NCI-H1092 (cell line): ENCODE measurements at regions not wholly inside any gene's neighbourhood (a gene's known extent, or its start where the extent isn't known, plus 50 kb on each side); places are given as distances from the start of the nearest gene placed in this dataset.

Experiments
- DNase-seq: peaks from one replicate; lab custom pipeline; 2025; lab: John Stamatoyannopoulos, UW

DNA sequence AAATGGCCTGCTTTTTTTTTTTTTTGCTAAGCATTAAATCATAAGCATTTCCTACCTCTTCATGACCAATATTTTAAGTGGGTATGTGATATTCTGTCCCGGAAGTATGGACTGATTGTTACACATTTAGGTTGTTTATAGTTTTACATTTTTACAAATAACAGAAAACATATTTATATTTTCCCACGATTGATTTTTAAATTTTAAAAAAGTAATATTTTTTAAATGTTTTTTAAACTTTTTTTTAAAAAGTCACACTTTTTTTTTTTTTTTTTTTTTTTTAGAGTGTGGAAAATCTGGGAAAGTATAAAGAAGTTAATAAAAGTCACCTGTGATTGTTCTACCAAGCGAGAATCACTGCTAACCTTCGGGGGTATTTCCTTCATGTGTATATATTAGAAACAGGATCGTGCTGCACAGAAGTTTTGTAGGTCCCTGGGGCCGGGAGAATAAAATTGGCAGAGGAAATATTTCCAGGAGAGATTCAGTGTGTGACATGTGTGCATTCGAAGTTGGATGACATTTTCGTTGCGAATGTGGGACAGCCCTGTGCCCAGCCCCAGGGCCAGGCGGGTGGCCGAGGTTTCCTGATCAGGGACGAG lies 173.1 kb downstream of the CDC5L start:
- no peak for DNase-seq

DNA sequence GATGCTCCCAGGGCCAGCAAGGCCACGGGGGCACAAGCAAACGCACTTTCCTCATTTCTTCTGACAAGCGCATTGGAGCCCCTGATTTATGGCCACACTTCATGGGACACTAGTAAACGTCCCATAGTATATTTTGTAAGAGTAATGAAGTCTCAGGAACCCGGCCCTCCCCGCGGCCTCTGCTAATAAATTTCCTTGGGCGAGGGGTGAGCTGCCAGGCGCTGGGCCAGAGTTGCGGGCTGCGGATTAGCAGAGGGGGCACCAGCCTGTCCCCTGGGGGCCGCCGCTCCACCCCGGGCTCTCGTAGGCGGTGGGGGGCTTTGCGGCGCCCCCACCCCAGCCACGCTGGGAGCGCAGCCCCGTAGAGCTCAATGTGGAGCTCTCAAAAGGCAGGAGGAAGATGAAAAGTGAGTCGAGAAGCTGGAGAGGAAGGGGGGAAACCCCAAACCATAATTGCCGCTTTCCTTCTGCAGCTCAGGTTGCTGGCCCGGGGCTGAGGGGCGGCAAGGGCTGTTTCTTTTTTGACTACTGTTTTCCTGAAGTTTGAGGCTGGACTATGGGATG lies 173.6 kb downstream of the CDC5L start:
- no peak for DNase-seq

- DNase-seq = no peak
Measured at GRCh38 chr6:44561832-44562665, 174.5 kb downstream of the CDC5L start.

- no peak for DNase-seq
Measured at GRCh38 chr6:44563397-44563796, 175.9 kb downstream of the CDC5L start.

DNA sequence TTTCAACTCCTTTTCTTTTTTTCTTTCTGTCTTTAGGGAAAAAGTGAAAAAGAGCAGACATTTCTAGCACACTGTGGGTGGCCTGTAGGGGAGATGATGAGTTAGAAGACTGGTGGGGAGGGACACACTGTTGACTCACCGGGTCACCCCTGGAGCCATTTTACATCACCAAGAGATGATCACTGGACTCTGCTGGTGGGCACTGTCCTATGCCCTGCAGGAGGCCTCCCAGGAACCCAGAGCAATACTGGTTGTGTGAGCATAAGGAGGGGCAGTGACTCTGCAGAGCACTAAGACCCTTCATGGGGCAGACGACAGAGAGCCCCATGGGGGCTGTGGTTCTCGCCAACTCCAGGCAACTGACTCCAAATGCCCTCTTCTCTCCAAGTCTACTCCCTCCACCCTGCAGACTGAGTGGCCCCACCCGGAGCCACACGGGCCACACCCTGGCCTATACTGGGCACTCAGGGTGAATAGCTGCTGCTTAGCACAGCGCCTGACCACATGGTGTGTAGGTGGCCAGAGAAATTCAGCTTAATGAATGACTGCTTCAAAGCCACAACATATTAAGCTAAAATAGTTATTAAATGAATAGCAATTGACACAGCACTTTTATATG lies 177.5 kb downstream of the CDC5L start:
- no peak for DNase-seq

DNA sequence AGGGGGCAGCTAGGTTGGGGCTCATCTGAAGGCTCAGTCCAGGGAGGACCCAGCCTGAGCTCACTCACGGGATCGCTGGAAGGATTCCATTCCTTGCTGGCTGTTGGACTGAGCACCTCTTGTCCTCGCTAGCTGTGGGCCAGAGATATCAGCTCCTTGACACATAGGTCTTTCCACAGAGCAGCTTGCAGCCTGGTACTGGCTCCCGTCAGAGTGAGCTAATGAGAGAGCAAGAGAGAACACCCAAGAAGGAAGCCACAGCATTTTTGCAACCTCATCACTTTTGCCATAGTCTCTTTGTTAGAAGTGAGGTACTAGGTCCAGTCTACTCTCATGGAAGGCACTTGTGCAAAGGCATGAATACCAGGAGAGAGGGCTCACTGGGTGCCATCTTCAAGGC lies 179.9 kb downstream of the CDC5L start:
- no peak for DNase-seq

- no peak for DNase-seq
Measured at GRCh38 chr6:44569131-44569530, 181.6 kb downstream of the CDC5L start.

GRCh38 chr6:44569931-44570385 lies 182.5 kb downstream of the CDC5L start:
- DNase-seq = no peak

GRCh38 chr6:44571510-44571909 lies 184.0 kb downstream of the CDC5L start:
- DNase-seq = no peak

DNA sequence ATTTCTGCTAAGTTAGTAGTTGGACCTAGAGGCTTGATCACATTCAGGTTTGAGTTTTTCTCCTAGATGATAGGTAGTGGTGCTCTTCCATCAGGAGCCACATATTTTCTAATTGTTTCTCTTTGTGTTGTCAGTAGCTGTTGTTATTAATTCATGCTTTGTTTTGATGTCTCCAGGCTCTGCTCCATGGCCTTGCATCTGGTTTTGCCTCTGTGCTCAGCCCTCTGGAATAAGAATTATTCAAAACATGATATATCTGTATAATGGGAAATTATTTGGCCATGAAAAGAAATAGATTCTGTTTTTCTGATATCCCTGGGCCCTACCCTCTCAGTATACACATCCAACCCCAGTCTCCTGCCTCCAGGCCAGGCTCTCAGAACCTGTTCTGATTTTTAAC lies 184.8 kb downstream of the CDC5L start:
- no peak for DNase-seq

DNA sequence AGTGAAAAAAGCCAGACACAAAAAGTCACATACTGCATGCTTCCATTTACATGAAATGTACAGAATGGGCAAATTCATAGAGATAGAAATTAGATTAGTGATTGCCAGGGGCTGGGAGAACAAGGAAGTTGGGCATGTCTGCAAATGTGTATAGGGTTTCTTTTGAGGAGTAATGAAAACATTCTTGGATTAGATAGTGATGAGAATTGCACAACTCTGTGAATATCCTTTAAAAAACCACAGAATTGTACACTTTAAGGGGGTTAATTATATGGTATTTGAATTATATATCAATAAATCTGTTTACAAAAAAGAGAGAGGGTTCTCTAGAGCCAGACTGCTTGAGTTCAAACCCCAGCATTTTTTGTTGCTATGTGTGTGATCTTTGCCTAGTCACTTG lies 188.1 kb downstream of the CDC5L start:
- DNase-seq = no peak

GRCh38 chr6:44576132-44576631 lies 188.7 kb downstream of the CDC5L start:
- no peak for DNase-seq

DNA sequence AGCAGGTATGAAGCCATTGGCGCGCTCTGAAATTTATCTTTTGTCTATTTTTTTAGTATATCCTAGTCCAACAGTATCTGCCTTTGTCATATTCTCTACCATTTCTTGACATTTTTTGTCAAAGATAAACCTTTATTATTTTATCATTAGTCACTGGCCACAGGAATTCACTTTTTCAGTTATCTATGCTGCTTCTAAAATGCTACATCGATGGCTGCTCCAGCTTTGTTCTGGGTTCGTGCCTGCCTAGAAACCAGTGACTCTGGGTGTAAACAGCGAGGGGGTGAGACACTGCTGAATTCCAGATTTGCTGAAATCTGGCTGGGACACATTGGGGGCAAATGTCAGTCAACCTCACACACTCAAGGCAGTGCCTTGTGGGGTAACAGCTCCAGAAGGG lies 193.4 kb downstream of the CDC5L start:
- DNase-seq = no peak

DNA sequence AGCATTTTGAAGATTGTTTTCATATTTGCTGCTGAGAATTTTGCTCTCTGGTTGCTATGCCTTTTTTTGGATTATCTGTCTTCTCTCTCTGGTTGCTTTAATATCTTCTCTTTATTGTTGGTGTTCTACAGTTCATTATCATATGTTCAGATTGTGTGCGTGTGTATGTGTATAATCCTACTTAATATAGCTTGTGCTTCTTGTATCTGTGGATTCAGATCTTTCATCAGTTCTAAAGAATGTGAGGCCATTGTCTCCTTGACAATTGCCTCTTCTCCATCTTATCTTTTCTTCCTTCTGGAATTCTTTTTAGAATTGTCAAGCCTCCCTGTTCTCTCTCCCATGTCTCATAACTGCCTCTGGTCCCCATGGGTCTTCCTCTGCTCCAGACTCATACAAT lies 195.4 kb downstream of the CDC5L start:
- DNase-seq = no peak

- DNase-seq = no peak
Measured at GRCh38 chr6:44590471-44590870, 203.0 kb downstream of the CDC5L start.

- peak; percentile 14 for DNase-seq
Measured at GRCh38 chr6:44593539-44593944, 206.0 kb downstream of the CDC5L start.

GRCh38 chr6:44594481-44594880 lies 207.0 kb downstream of the CDC5L start:
- no peak for DNase-seq

DNA sequence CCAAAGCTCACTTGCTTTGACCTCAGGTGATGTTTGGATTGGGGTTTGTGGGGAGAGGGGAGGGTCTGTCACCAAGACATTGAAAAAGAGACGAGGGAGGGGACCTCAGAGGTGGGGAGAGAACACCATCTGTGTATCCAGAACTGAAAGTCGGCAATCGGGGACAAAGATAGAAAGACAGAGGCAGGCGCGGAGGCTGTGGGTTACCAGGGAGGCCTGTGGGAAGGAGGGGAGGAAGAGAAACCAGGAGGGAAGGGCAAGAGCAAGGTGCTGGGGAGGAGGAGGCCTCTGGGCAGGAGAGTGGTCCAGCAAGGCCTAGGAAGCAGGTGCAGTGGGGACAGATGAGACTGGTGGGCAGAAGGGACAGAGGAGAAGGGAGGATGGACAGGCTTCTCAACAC lies 211.2 kb downstream of the CDC5L start:
- DNase-seq = no peak

DNA sequence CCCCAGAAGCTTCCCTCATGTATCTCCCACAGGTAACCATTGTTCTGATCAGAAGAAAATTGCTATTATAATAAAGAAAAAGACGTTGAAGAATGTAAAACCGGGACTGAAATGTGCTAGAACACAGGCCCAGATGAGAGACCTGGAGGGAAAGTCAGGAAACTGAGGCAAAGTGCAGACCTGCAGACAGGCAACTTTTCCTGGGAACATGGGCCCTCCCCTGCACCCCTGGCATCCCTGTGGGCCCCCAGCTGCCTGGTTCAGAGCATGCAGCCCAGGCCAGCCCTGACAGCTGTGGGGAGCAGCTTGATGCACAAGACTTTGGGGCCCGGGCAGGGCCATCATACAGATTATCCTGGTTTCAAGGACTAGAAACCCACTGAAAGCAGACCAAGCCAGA lies 212.2 kb downstream of the CDC5L start:
- DNase-seq = no peak

DNA sequence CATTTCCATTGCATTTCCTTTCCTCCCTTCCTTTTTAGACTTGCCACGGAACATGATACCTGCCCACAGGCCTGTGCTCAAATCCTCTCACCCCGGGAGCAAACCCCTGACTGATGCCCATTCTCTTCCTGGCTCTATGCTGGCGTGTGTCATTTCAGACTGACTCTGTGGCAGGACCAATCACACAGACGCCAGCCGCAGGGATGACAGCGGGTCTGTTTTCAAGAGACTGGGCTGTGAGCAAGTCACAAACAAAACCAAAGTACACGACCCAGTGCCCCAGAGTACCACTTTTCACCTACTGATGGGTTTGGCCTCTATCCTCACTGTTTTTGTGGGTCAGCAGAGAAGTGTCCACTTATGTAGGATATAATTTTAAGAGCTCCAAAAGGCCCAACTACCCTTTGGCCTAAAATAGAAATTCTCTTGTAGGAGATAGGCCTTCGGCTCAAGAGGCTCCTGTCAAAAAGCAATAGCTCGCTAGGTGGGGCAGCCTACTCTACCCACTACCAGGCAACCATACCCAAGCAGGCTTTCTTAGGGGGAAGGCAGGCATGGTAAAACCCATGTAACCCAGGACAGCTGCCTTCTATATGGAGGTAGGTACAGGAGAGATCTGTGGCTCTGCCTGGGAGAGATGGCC lies 215.7 kb downstream of the CDC5L start:
- no peak for DNase-seq

DNA sequence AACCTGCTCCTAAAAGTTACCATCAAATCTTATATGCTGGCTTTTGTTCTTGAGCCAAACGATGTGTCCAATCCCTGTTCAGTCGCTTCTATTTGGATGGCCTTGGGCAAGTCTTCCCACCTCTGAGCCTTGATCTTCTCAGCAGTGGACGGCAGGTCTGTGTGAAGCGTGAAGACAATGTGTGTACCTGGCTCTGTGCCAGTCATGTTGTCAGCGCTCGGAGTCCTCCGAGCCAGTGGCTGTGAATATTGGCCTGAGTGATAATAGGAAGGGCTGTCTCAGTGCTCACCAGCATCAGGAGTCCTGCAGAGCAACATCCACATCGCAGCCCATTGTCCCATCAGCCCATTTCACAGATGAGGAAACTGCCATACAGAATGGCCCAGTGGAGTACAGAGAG lies 219.0 kb downstream of the CDC5L start:
- DNase-seq = no peak

DNA sequence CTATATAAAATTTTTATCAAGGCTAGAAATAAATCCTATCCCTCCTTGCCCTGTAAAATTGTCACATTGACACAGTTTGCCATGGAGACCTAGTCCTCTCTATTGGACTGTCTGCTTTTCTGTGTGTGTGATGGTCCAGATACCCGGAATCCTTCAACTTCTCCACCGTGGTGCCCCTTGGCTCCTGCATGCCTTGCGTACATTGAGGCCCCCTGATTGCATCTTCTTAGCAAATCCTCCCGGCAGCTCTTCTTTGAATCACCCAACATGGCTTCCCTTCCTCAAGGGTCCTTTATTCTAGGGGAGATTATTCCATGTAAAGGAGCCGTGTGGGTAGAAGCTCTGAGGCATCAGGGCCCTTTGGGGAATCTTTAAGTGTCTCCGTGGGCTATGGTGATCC lies 219.5 kb downstream of the CDC5L start:
- DNase-seq = no peak
